Fibroblast of mammary gland (primary cell): ENCODE measurements at regions not wholly inside any gene's neighbourhood (a gene's known extent, or its start where the extent isn't known, plus 50 kb on each side); places are given as distances from the start of the nearest gene placed in this dataset.
"Not testable (repeated sequence)": the region's sequence is repeated elsewhere in the genome, so short reads cannot be mapped to it uniquely, and the experiment has no call there.

Experiments used
- DNase-seq: peaks from one replicate; pipeline ENCODE4 v3.0.0-alpha.2; 2010; ENCODE audit warnings: low read depth
- H3K4me3 ChIP-seq: 2 replicates; pipeline ENCODE4 v1.5.1; 2011; ENCODE audit warnings: low read depth, mild to moderate bottlenecking, low read length, moderate library complexity; ENCODE audit not compliant: control insufficient read depth
- TF ChIP-seq, protein P1 (sequence below): conservative IDR thresholded peaks from 2 replicates; pipeline ENCODE4 v1.5.1; 2011; ENCODE audit warnings: low read depth, low read length, inconsistent platforms; ENCODE audit not compliant: control insufficient read depth, insufficient read depth

DNA sequence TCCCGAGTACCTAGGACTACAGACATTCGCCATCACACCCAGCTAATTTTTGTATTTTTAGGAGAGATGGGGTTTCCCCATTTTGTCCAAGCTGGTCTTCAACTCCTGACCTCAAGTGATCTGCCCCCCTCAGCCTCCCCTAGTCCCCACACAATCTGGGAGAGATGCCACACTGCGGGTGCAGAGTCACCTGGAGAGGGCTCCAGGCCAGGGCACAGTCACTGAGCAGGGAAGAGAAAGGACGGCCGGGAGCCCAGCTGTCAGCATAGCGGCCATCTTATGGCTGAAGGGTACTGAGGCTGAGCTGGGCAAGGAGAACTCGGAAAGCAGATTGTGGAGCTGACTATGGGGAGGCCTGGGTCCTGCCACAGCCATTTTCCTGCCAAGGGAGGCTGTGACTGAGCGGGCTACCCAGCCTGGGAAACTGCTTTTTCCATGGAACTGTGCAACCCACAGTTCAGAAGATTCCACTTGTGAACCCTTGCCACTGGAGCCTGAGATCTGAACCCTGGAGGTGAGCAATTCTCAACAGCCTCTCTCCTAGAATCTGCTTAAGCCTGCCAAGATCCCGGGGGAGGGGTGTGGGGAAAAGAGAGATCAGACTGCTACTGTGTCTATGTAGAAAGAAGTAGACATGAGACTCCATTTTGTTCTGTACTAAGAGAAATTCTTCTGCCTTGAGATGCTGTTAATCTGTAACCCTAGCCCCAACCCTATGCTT is 109.2 kb downstream of the ZNF486 start:
- TF ChIP-seq, protein P1, sequence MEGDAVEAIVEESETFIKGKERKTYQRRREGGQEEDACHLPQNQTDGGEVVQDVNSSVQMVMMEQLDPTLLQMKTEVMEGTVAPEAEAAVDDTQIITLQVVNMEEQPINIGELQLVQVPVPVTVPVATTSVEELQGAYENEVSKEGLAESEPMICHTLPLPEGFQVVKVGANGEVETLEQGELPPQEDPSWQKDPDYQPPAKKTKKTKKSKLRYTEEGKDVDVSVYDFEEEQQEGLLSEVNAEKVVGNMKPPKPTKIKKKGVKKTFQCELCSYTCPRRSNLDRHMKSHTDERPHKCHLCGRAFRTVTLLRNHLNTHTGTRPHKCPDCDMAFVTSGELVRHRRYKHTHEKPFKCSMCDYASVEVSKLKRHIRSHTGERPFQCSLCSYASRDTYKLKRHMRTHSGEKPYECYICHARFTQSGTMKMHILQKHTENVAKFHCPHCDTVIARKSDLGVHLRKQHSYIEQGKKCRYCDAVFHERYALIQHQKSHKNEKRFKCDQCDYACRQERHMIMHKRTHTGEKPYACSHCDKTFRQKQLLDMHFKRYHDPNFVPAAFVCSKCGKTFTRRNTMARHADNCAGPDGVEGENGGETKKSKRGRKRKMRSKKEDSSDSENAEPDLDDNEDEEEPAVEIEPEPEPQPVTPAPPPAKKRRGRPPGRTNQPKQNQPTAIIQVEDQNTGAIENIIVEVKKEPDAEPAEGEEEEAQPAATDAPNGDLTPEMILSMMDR: no peak
- no peak for DNase-seq
- H3K4me3 ChIP-seq: no peak overlapping the region

DNA sequence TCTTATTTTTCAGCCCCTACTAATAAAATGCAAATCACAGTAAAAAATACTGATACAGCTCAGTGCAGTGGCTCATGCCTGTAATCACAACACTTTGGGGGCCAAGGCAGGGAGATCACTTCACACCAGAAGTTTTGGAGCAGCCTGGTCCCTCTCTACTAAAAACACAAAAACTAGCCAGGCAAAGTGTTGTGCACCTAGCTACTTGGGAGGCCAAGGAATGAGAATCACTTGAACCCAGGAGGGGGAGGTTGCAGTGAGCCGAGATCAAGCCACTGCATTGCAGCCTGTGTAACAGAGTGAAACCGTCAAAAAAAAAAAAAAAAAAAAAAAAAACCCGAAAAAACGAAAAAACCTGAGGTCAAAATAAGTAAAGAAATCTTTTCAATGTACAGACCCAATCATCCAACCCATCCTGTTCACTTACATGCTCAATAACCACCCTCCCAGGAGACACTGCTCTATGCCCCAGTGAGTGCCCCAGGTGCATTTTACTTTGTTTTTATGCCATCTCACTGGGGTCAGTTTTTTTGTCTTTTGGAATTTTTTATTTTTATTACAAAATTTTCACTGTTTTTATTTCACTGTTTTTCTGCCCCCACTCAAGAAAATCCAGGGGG is 107.0 kb downstream of the ZNF486 start:
- no peak for DNase-seq
- TF ChIP-seq, protein P1: no peak
- H3K4me3 ChIP-seq: no peak overlapping the region

DNA sequence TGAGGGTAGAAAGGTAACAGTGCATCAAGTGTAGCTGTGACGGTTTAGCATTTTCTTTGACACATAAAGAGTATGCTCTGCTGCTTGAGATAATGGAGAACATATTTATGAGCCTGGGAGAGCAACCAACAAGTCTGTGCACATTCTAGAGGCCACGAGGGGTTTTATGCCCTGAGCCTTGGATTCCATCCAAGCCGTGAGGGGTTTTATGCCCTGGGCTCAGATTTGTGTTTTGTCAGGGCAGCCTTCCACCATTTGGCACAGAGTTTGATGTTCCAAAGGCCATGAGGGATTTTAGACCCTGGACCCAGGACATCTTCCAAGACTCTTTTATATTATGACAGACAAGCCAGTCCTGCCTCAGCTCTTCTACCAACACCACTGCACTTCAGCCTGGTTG is 106.4 kb downstream of the ZNF486 start:
- no peak overlapping the region for H3K4me3 ChIP-seq
- DNase-seq: no peak
- TF ChIP-seq, protein P1: no peak

DNA sequence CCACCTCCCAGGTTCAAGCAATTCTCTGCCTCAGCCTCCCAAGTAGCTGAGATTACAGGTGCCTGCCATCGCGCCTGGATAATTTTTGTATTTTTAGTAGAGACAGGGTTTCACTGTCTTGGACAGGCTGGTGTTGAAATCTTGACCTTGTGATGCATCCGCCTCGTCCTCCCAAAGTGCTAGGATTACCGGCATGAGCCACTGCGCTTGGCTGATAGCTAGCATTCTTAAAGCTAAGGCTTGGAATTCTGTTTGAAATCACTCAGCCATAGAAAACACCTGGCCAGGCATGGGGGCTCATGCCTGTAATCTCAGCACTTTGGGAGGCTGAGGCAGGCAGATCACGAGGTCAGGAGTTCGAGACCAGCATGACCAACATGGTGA is 105.6 kb downstream of the ZNF486 start:
- not testable (repeated sequence) for H3K4me3 ChIP-seq, DNase-seq

DNA sequence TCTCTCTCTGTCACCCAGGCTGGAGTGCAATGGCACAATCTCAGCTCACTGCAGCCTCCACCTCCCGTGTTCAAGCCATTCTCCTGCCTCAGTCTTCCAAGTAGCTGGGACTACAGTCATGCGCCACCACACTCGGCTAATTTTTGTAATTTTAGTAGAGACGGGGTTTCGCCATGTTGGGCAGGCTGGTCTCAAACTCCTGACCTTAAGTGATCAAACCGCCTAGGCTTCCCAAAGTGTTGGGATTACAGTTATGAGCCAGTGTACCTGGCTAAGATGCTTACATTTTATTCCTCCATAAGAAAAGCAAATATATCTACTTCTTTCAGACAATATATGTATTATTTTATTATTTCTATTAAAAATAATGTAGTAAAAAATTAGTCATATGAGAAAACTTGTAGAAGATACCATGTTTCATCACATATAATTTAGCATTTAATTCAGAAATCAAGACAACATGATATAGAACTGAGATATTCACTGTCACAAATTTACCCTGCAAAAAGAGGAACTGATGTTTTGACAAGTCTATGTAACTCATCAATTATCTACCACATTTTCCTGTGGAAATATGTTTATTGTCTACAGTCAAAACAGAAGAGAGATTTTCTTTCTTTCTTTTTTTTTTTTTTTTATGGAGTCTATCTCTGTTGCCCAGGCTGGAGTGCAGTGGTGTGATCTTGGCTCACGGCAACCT is 105.1 kb downstream of the ZNF486 start:
- not testable (repeated sequence) for DNase-seq, H3K4me3 ChIP-seq

DNA sequence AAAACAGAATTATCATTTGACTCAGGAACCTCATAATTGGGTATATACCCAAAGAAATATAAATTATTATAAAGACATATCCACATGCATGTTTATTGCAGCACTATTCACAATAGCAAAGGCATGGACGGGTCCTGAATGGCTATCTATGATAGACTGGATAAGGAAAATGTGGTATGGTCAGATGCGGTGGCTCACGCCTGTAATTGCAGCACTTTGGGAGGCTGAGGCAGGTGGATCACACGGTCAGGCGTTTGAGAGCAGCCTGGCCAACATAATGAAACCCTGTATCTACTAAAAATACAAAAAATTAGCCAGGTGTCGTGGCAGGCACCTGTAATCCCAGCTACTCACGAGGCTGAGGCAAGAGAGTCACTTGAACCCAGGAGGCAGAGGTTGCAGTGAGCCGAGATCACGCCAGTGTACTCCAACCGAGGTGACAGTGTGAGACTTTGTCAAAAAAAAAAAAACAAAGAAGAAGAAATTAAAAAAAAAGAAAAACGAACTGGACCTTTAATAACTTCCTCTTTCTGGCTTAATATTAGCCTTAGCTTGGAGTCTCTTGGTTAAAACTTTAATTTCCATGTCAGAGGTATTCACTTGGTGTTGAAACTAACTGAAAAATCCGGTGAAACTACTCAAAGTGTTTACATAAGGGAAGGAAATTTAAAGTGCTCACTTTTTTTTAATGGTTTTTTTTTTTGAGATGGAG is 104.4 kb downstream of the ZNF486 start:
- no peak for DNase-seq

DNA sequence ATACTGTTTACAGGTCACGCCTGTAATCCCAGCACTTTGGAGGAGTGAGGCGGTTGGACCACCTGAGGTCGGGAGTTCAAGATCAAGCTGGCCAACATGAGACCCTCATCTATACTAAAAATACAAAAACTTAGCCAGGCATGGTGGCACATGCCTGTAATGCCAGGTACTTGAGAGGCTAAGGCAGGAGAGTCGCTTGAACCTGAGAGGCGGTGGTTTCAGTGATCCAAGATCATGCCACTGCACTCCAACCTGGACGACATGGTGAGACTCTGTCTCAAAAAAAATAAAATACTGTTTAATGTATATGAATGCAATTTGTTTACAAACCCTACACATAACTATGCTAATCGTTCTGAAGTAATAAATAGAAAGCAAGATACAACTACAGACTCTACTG is 102.4 kb downstream of the ZNF486 start:
- DNase-seq: no peak
- TF ChIP-seq, protein P1: no peak

More for the DNA sequence above, 104.4 kb downstream of the ZNF486 start:
- no peak overlapping the region for H3K4me3 ChIP-seq
- TF ChIP-seq, protein P1: no peak

DNA sequence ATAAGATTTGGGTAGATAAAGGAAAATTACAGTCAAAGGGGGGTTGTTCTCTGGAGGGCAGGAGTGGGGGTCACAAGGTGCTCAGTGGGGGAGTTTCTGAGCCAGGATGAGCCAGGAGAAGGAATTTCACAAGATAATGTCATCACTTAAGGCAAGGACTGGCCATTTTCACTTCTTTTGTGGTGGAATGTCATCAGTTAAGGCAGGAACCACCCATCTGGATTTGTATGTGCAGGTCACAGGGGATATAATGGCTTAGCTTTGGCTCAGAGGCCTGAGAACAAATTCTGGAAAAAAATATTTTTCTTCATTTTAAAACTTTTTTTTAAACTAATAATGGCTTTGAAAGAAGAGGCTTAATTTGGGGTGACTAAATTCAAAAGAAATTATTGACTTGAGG is 94.5 kb downstream of the ZNF486 start:
- not testable (repeated sequence) for DNase-seq, H3K4me3 ChIP-seq

More for the DNA sequence above, 102.4 kb downstream of the ZNF486 start:
- no peak overlapping the region for H3K4me3 ChIP-seq

DNA sequence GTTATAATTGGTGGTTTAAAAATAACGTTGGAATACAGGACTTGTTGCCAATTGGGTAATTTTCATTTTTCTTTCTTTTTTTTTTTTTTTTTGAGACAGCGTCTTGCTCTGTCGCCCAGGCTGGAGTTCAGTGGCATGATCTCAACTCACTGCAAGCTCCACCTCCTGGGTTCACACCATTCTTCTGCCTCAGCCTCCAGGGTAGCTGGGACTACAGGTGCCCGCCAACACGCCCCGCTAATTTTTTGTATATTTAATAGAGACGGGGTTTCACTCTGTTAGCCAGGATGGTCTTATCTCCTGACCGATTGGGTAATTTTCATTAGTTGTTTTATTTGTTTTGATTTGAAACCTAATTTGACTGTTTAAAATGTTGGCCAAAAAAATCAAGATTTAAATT is 93.7 kb downstream of the ZNF486 start:
- H3K4me3 ChIP-seq, DNase-seq: not testable (repeated sequence)
